ENCODE measurements at regions not wholly inside any gene's neighbourhood (a gene's known extent, or its start where the extent isn't known, plus 50 kb on each side); places are given as distances from the start of the nearest gene placed in this dataset.
"Not testable (repeated sequence)": the region's sequence is repeated elsewhere in the genome, so short reads cannot be mapped to it uniquely, and the experiment has no call there.

DNA sequence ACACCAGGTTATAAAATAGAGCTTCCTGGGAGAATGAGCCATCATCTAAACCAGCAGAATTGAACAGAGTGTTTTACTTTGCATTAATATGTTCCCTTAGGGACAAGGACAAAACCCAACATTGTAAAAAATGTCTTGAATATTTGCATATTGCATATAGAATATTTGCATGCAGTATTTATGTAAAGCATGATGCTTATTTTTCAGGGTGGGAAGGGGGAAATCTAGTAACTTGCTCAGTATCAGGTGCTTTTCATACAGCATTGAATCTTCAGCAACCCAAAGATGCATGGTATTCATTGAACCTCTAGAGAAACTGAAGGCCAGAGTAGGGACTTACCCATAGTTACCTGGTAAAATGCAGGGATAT is 409.2 kb upstream of the ZMIZ1 start:
- DNase-seq: no peak

DNA sequence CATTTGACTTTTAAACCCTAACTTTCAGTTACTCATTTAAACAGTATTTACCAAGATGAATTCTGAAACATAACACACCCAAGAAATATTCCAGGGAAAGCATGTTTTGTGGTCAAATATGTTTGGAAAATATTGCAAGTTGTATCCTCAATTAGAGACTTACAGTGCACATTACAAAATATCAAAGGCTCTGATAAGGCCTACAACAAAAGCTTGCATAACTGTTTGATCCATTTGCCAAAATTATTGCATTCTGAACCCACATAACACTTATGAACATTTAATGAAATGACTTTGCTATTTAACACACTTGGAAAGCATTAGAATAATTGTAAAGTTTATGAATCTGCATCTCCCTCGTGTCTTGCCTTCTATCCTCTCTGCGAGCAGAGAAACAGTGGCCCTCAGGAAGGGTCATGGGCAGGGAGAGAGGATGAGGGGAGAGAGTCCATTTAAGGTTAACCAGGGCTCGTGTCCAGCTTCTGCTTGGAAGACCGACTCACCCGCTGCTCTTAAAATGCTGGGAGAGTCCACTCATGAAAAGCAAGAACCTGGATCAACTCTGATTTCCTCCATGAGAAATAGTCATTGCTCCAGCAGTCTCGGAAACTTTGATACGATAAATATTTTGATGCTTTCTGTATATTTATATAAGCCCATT is 408.2 kb upstream of the ZMIZ1 start:
- DNase-seq: no peak

DNA sequence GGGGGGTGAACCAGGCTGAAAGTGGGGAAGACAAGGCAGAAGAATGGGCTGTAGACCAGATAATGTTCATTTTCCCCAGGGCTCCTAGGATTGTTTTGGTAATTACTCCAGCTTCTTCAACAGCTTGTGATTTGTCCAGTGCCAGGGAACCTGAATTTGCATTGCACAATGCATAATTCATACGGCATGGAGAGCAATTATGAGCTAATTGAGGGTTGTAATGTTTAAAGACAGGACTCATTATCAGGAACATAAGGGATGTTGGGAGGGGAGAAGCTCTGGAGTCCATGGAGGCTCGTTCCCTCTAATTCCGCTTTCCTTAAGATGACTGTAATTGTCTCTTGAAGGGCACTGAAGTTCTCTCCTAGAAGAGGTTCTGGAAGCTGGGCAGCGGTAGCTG is 405.0 kb upstream of the ZMIZ1 start:
- DNase-seq: no peak

DNA sequence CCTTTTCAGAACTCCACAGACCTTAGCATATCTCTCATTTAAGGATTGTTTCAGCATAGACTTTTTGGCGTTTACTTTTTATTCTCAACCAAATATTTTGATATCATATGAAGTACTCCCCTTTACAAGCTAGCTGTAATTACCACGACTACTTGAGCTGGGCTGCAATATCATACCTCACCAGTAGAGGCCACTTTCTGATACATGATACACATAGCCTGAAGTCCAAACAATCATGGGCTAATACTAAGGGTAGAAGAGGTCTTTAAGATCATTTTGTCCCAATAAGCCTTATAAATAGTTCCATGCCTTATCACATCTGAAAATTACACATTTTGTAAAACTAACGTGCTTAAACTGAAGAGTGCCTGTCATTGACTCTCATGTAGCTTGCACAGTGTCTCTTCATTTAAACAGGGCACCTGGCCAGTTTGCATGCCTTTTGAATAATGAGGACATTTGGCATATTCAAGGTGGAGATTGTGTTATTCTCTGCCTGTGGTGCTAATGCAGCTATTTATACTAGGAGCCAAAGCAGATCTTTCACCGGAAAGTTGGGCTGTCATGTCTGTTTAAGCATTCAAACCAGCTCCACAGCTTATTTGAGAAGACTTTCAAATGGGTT is 403.7 kb upstream of the ZMIZ1 start:
- no peak for DNase-seq

DNA sequence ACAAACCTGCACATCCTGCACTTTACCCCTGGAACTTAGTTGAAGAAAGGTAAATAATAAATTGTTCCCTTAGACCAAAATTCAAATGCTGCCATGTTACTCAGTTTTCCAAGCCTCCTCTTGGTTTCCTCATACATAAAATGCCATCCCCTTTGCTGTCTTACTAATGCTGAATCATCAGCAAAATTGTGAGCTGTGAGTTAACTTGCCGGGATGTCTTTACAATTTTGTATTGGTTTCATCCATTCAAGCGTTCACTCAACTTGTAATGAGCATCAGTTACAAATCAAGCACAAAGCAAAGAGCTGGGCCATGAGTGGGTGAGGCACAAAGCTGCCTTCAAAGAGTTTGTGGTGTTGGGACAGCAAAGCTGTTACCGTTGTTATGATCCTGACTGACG is 395.8 kb upstream of the ZMIZ1 start:
- no peak for DNase-seq

DNA sequence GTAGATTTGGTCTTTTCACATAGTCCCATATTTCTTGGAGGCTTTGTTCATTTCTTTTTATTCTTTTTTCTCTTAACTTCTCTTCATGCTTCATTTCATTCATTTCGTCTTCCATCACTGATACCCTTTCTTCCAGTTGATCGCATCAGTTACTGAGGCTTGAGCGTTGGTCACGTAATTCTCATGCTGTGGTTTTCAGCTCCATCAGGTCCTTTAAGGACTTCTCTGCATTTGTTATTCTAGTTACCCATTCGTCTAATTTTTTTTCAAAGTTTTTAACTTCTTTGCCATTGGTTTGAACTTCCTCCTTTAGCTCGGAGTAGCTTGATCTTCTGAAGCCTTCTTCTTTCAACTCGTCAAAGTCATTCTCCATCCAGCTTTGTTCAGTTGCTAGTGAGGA is 387.6 kb upstream of the ZMIZ1 start:
- not testable (repeated sequence) for DNase-seq

DNA sequence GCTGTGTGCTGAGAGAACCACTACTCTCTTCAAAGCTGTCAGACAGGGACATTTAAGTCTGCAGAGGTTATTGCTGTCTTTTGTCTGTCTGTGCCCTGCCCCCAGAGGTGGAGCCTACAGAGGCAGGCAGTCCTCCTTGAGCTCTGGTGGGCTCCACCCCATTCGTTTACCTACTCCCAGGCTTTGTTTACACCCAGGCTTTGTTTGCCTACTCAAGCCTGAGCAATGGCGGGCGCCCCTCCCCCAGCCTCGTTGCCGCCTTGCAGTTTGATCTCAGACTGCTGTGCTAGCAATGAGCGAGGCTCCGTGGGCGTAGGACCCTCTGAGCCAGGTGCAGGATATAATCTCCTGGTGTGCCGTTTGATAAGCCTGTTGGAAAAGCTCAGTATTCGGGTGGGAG is 386.8 kb upstream of the ZMIZ1 start:
- not testable (repeated sequence) for DNase-seq

DNA sequence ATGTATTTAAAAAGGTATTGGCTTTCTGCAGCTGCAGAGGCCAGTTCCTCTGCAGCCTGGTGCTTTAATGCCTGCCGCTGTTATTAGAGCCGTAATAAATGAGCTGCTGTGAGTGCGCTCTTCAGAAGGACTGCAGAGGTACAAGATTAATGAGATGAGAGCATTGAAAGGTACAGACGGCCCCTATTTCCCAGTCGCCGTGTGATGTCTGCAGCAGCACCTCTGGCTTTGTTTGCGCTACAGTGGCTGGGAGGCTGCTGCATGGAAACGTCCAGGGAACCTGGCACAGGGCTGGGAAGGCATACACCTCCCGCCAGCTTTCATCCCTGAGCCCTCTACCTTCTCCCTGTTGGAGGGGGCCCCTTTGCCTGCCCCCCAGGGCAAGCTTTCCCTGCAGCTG is 383.8 kb upstream of the ZMIZ1 start:
- DNase-seq: no peak

DNA sequence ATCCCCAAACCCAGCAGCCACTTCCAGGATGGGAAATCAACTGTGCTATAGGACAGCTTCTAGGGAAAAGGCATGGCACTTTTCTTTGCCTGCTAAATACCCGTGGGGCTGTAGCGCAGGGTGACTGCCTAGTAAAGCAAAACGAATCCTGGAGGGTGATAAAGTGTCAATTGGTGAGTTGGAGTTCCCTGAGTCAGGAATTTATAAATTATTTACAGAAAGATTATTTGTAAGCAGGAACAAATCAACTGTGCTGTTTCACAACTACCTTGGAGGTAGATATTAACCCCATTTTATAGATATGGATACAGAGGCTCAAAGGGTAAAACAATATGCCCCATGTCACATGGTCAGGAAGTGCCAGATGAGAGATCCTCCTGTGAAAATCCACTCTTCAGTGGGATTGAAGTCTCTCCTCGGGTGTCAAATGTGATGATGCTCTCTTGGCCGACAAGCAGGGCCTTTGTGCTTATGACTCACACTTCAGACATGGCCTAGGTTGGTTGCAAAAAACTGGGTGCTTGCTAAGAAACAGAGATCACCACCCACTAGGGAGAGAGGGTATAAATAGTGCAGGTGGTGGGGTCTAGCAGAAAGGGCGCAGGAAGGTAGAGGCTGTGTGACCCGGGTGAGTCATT is 383.2 kb upstream of the ZMIZ1 start:
- no peak for DNase-seq

DNA sequence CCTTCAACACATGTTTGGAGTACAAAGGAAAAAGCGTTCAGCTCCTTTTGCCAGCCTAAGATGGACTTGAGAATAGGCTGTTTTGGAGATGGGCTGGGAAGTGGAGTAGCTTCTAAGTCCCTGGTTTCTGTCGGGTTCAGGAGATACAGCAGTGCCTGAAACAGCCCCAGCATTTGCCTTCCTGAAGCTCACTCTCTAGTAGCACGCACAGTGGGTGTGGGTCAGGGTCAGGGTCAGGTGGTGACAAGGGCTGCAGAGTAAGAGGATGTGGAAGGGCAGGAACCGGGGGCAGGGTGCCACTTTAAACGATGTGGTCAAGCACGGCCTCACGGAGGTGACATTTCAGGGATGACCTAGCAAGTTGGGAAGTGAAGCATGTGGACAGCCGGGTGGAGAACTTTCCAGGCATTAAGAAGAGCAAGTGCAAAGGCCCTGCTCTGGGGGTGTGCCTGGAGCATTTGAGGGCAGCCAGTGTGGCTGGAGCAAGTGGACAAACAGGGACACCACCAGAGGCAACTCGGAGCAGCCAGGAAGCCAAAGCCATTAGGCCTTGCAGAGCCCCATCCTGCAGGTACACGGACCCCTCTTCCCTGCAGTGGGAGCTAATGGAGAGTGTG is 382.2 kb upstream of the ZMIZ1 start:
- no peak for DNase-seq

DNA sequence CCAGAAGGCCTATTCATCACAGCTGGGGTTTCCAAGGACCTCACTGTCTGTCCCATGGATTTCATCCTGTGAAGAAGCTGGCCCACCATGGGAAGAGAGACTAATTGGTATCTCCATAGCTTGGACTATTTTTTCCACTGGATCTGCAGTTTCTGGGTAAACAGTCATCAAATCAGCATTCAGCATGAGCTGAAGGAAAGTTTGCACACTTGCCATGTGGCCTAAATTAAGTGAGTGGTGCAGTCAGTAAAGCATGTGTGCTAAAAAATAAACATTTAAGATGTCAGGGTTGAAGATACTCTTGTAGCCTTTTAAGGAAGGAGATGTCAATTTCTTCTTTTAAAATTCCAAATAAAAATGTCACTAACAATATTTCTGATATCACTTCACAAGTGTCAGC is 381.1 kb upstream of the ZMIZ1 start:
- DNase-seq: no peak

DNA sequence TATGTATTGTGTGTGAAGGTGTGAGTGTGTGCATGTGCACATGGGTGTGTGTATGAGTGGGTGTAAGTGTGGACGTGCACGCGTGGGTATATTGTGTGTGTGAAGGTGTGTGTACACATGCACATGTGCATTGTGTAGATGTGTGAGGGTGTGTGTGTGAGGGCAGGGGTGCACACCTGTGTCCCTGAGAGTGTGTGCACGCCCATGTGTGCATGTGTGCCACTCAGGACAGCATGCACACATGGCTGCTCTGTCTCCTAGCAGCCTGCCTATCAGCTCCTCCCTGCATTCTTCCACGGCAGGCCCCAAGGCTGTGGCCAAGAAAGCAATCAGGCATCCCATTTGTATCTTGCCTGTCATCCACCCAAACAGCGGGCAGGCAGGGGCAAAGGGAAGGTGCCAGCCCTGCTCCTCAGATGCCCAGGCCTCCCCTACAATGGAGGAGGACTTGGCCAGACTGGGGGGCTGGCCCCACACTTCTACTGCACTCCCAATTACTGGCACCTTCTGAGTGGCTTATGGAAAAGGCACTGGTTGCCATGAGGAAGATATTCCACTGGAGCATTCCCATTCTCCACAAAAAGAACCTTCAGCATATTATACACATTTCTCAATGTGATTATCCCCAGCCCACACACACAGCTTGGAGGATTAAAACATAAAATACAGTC is 380.4 kb upstream of the ZMIZ1 start:
- DNase-seq: no peak

DNA sequence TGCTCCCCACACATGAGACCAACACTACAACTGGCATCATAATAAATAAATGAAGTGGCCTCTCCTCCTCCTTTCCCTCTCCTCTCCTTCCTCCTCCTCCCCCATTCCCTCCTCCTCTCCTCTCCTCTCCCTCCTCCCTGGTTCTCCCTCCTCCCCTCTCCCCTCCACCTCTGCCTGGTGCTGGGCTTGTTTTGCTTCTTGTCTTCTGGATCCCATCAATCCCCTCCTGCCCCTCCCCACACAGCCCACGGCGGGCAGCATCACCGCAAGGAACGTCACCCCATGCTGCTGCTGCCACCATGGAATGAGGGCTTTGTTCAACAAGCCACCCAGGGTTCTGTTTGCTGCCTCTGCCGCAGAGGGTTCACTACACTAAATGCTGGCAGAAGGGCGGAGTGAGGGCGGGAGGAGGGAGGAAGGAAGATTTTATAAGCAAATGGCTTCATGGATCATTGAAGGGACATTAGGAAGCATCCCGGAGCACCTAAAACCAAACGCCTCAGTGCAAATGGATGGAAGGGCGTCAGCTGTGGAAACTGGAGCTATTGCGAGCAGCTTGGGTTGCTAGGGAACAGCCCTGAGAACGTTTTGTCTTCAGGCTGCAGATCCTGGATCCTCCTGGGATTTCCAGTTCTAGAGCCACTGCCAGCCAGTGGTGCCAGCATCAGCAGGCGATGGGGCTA is 379.7 kb upstream of the ZMIZ1 start:
- no peak for DNase-seq

DNA sequence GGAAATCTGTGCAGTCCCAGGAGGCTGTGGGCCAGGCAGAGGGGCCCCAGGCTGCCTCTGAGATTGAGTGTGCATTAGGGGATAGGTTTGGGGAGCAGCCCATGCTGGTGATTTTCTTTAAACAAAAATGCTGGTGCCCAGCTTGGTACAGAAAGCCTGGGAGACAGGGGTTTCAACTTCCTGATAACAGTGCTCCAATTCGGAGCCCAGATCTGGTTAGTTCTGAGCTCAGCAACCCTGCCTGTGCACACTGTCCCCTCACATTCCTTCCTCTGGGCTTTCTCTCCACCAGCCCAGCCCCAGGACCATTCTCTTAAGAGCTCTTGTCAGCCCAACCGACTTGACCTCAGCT is 379.2 kb upstream of the ZMIZ1 start:
- no peak for DNase-seq

DNA sequence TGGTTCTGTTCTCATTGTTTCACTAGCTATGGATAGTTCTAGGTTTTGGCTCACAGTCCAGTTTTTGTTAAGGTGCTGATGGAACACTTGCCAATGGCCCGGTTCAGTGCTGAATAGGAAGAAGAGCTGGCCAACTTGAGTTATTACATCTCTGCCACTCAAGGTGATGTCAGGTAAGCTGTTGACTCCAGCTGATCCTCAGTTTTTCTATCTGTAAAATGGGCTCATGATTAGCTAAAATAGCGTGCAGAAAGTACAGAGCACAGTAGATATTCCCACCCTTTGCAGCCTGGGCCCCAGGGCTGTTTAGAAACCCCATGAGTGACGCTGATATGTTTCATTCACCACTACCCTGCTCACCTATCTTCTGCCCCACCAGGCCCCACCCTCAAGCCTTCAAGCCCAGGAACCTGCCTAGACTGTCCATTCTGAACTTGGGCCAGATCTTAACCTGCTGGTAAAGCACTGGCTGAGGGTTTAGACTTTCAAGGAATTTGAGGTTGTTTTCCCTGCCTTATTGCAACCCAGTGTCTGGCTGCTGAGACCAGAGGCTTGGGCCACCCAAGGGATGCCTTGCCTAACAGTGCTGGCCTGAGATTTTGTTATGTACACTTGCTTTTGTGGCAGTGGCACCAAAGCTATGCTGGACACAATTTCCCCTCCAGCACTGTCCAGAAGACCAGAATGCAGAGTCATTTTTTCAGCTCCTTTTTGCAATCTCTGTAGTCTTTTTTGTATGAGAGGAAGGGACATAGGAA is 378.2 kb upstream of the ZMIZ1 start:
- DNase-seq: no peak

DNA sequence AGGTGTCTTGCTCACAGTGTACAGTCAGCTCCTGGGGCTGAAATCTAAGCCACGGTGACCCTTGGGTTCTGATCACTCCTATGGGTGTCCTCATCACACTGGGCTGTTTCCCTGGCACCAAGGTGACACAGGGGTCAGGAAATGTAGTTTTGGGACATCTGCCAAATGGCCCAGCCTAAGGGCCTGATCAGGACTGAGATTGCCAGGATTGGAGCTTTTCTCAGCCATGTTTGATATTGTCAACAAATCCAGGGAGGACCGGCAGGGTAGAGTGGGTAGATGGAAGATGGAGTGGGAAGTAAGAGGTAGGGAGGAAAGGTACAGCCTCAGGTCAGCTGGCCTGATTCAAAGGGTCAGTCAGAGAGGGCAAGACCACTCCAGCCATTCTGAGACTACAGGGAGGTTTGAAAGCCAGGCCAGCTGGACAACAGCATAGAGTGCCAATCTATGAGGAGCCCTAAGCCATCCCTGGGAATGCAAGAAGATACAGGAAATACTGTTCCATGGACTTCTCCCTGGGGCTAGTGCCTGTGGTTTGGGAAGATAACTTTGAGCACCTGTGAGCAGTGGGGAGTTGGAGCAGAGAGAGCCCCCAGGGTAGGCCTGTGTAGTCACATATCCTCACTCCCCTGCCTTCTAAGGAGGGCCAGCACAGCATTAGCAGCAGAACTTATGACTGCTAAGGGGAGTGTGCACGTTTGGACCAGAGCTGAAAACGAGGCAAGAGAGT is 377.3 kb upstream of the ZMIZ1 start:
- no peak for DNase-seq

DNA sequence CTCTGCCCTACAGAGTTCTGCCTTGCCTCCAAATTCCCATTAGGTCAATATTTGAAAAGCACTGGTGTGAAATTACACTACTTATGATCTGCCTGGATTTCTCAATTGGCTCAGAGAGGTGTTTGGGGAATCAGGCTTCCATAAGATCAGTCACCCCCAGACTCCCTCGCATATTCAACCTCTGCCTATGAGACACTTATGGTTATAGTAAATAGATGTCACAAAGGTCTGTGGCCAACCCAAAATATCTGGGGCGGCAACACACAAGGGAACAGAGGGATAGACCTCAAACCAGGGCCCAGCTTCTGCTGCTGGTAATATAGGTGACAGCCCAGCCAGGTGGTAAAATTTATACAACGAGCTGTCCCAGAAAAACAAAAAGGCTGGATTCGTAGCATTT is 376.7 kb upstream of the ZMIZ1 start:
- DNase-seq: no peak

DNA sequence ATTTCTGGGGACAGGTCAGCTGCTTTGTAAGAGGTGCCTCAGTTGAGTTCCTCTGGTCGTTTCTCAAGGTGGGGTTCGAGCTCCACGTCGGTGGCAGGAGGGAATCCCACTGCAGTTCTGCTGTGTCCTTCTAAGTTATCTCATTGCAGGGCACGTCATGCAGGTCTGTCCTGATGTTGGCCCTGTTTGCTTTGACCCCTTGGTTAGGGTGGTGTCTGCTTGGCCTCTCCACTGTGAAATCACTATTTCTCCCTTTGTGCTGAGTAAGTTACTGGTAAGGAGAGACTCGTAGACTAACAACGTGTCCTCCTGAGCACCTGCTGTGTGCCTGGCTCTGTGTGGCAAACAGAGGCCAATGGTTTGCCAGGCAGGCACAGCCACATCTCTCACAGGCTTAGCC is 372.9 kb upstream of the ZMIZ1 start:
- no peak for DNase-seq

DNA sequence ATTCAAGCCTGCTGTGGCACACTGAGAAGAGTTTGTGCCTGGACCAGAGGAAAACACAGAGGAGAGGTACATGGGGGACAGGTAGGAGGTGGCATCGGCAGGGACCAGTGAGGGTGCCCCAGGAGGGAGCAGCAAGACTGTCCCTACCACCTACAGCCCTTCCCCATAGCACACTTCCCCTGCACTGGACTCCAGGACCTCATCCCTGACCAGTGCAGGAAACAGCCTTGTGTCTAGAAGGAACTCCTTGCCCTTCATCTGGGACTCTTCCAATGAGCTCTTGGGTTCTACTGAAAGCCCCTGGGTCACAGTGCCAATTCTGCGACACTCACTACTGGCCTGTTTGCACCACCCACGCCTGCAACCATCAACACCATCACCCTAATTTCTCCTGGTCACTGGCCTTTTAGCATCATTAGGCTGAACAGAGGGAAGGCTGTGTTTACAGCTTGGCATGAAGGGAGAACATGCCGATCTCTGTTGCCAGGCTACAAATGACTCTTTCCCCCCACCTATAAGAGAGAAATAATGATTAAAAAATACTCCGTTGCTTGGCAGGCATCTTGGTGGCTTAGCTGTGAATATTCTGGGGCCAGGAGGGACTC is 371.9 kb upstream of the ZMIZ1 start:
- no peak for DNase-seq

DNA sequence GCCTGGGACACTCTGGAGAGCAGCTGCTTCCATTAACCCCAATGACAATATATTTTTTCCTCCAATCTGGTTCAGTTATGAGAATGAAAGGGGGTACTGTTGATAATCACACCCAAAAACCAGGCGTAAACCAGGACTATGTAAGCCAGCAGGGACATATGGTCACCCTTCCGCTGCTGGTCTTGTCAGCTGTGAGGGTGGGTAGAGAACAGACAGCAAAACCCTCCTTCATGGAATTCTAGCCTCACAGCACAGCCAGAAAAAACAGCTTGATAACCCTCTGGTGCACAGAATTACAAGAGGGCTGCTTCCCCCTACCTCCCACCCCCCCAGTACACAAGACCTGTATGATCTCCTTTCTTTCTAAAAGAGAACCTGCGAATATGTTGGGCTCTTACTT is 368.8 kb upstream of the ZMIZ1 start:
- DNase-seq: no peak

DNA sequence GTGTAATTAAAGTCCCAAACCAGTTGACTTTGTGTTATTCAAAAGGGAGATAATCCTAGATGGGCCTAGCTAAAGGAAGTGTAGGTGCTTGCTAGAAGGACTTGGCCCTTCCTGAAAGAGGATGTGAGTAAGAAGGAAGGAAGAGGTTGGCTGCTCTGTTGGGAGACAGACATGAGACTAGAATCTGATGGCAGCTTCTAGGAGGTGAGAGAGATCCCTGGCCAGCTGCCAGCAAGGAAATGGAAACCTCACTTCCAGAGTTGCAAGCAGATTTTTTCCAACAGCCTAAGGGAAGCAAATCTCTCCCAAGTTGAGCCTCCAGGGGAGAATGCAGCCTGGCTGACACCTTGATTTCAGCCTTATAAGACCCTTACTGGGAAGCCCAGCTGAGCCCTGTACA is 368.4 kb upstream of the ZMIZ1 start:
- no peak for DNase-seq
